ENCODE measurements at regions not wholly inside any gene's neighbourhood (a gene's known extent, or its start where the extent isn't known, plus 50 kb on each side); places are given as distances from the start of the nearest gene placed in this dataset.

GRCh38 chr4:164319688-164320087 lies 434.2 kb upstream of the SMIM31 start:
- TF ChIP-seq CTCF (IDR thresholded peaks at IDR 0.05) (no peak), POLR2AphosphoS5 (IDR thresholded peaks at IDR 0.05) (no peak), EP300 (IDR thresholded peaks at IDR 0.05) (no peak)

Data from stomach (tissue), 4 donors.